HG03159 (cell line): ENCODE measurements at regions not wholly inside any gene's neighbourhood (a gene's known extent, or its start where the extent isn't known, plus 50 kb on each side); places are given as distances from the start of the nearest gene placed in this dataset.
"Not testable (repeated sequence)": the region's sequence is repeated elsewhere in the genome, so short reads cannot be mapped to it uniquely, and the experiment has no call there.

Source experiments
- ATAC-seq: cut with Tn5 transposase; IDR thresholded peaks from one replicate; pipeline ENCODE4 v1.9.1; 2021; ENCODE audit warnings: mild to moderate bottlenecking, moderate library complexity; ENCODE audit not compliant: unreplicated experiment

DNA sequence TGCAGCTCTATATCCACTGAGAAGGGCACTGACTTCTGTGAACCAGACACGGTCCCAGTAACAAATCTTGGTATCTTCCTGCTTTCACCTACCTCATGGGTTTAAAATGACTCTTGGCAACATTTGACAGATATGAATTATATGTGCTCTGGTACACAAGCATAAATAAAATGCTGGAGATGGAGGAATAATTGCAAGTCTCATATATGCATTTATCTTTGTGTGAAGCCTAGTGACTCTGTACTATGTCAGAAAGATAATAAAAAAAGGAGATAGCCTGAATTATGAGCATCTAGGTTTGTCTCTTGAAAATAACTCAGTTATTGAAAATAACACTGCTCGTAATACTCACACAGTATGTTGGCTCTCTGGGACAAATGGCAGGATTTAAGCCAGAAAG is 167.1 kb upstream of the CRBN start:
- ATAC-seq, result no peak

DNA sequence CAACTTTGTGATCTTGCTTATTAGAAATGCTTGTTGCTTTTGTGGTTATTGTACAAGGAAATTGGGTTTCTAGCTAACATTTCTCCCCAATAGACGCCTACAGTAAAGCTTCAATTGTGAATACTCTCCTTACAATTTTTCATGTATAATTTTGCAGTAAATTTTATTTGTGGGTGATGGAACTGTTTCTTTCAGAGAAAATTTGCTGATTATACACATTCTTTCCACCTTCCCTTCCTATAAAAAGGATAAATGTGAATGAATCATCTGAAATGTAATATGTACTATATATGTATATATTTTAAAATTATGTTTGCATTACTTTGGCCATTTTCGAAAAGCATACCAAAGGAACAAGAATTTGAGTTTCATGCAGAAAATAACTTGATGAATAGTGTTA is 162.7 kb upstream of the CRBN start:
- no peak for ATAC-seq

DNA sequence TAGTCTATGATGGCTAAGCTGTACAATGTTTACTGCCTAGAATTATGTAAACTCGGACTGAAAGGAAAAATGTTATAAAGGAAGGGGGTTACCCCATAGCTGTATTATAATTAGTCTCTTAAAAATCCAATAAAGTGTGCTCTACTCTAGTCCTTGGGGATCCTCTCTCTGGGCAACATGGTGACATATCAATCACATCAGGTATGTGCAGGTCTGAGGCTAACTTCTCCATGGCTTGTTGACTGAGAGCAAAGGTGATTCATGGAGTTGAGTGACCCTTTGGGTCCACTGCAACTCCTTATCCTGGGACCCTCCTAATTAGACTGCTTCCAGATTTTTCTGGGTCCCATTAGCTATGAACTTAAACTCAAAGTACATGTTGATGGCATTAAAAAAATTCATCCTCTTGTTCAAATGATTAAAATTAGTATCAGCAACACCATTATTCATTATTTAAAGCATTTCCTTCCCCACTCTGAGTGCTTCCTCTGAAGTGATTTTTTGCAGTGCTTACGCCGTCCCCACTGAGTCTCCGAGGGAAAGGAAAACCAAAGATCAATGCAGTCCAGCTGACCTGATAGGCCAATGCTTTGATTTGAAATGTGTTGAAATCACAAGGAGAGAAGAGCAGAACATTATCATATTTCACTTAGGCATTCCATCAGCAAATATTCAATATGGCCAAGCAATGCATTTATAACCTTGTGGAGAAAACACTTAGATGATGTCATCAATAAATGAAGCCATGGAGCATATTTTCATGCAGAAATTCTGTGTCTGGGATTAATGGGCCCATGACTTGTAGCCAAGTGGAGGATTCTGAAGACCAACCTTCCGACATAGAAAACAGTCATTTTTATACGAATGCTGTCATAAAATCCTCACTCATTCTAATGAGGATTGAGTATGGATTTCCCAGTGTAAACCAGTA is 161.7 kb upstream of the CRBN start:
- ATAC-seq, result no peak

DNA sequence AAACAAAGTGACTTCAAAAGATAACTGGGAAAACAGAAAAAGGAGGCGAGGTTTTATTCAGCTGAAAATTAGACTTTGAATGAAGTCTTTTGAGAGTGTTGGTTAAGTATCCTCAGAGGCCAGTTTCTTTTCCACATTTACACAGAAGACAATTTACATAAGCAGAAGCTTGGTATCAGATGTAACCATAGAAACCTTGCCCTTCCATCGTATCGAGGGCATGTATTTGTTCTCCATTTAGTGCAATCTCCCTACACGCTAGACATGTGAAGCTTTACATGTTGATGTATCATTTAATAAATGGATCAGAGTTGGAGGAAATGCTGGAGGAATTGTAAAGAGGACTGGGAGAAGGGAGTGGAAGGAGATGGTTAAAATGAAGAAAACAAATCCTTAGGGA is 161.0 kb upstream of the CRBN start:
- ATAC-seq, result no peak

DNA sequence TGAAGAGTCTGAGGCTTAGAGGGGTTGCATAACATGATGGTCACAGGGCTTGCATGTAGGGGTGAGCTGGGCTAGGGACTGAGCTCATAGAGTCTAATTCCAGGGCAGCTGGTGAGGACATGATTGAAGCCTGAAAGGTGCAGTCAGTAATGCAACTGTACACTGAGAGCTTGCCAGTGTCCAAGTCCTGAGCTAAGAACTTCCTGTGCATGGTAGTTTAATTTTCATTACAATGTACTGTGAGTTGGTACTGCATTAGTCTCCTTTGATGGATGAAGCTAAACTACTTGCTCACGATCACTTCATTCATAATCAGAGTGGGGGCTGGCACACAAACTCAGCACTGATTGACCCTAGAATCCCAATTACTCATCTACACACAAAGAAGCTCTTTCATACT is 156.4 kb upstream of the CRBN start:
- ATAC-seq, result no peak

DNA sequence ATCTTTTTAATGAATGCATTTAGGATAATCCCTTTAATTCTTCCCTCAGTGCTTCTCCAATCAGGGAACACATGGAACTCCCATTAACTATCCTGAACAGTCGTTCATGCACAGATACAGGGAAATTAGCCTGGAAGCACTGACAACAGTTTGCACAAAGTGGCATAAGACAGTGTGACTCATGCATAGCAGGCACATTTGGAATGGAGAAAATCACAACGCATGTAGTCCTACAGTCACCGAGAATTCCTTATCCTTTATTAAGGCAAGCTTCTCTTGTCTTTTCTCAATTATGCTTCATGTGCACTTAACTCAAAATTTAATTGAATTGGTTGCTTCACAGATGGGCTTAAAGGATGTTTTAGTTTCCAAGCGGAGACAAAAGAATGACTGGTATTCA is 155.0 kb upstream of the CRBN start:
- no peak for ATAC-seq

DNA sequence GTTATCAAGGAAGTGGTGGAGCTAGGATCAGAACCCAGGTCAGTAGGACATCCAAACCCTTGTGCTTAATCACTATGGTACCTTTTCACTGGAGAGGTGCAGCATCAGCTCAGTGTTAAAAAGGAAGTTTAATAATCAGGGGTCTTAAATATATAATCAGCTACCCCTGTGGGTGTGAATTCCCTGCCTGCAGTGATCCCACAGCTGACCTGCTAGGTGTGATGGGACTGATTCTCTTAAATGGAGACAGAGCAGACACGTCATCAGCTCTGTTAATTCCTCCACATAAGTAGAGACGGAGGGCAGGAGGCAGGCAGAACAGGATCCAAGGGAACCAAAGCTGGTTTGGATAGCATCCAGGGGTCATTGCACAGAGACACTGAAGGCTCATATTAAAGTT is 154.1 kb upstream of the CRBN start:
- ATAC-seq, result no peak

DNA sequence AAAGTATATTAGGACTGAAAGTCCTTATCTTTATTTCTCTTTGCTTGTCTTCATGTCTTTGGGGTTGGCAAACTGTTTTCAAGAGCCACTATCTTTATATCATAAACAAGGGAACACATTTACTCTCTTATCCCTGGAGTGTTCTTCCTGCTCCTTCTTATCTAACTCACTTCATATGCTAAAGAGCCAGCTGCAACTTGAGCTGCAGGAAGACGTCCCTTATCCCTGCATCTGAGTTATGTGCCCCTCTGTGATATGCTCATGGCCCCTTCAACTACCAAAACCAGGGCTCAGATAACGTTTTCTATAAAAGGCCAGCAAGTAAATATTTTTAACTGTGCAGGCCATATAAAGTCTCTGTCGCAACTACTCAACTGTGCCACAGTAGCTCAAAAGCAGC is 137.0 kb upstream of the CRBN start:
- ATAC-seq, result no peak

DNA sequence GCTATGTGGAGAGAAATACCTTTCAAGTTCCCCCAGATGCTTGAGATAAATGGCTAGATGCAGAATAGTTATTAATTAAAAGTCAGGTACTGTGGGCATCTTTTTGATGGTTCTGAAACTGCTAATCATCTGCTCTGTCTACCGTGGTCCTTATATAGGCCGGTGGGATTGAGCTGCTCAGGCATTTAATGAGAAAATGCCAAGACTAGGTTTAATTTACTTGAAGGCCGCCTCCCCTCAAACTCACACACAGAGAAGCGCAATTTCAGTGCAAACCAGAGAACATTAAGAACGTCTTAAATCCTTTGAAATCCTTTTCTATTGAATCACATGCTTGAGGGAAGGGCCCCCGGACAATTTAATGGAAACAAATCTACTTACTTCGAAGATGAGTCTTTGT is 136.4 kb upstream of the CRBN start:
- ATAC-seq, result no peak

DNA sequence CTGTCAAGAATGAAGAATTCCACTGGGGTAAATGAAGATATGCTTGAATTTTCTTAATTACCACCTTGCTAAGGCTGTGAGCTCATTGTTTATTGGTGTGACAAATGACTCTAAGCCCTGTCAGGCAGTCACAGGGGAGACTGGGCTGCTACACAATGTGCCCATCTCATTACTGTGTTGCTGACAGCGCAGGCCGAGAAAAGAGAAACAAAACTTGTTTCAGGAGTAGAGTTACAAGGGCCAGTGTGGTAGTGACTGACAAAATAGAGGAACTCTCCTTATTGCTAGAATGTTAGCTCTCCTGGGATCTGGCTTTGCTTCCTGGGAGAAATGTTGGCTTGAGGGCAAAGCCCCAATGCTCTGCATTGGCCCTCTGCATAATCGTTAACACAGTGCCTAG is 130.4 kb upstream of the CRBN start:
- no peak for ATAC-seq

DNA sequence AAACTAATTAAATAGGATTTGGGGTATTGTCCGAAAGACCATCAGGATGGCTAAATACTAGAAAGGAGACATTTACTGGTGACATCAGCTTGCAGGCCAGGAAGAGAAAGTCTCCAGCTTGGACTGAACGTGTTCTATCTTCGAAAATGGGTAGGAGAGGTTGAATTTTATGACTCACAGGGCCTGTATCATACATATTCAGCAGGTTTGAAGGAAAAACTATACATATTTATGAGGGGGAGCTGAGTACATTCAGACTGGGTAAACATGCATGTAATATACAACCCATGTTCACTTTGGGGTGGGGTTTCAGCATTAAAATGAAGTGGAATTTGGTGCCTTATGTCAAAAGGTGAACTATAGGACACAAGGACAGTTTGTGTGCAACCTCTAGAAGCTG is 129.3 kb upstream of the CRBN start:
- no peak for ATAC-seq

DNA sequence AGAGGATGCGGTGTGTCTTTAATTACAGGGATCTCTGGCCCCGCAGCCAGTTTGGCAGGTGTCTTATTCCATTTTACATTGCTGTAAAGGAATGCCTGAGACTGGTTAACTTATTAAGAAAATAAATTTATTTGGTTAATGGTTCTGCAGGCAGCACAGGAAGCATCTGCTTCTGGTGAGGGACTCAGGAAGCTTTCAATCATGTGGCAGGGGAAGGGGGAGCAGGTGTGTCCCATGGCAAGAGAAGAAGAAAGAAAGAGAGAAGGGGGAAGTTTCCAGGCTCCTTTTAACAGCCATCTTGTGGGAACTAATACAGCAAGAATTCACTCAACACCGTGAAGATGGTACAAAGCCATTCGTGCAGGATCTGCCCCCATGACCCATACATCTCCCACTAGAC is 128.0 kb upstream of the CRBN start:
- ATAC-seq, result no peak

DNA sequence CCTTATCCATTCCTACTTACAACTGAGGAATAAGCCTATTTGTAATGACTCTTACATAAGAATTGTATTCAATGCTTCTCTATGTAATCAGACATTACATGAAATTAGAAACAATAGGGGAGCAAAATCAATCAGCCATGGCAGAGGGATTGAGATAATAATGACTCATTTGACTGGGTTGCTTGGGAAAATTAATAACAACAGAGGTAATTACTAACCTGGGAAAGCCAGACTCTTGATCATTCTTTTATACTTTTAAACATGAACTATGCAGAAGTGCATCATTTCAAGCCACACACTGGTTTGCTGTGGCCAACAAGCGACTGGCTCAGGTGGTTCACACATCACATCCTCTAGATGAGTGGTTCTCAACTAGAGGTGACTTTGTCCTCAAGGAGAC is 126.3 kb upstream of the CRBN start:
- ATAC-seq, result no peak

DNA sequence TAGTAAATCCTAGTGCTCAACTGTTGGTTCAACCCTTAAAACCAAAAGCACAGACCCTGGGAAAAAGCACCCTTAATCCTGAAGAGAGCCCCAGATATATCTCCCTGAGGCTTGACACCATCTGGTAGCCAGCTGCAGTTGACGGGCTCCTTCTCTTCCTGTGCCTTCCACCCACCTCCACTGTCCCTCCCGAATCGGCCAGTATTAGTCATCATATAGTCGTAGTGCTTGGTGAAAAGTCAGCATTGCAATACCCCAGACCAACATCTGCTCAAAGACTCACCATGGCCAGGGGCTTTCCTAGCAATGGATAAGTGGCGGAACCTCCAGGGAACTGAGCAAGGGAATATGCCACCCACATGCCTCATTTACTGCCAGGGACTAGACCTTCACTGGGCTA is 125.6 kb upstream of the CRBN start:
- no peak for ATAC-seq

DNA sequence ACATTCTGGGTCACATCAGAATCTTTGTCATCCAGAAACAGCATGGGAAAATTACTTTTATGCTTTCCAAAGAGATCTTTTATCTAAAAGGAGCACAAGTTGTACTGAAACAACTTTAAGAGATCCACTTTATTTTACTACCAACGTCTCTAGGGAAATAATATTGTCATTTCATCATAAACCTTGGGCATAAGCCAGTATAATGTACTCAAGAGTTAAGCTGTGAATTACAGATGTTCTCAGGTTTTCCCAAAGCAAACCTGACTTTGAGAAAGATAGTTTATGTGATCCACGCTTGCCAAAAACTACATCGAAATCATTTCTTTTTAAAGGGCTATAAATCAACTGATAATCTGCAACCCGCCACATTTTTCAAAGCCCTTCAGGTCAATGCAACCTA is 124.1 kb upstream of the CRBN start:
- no peak for ATAC-seq

DNA sequence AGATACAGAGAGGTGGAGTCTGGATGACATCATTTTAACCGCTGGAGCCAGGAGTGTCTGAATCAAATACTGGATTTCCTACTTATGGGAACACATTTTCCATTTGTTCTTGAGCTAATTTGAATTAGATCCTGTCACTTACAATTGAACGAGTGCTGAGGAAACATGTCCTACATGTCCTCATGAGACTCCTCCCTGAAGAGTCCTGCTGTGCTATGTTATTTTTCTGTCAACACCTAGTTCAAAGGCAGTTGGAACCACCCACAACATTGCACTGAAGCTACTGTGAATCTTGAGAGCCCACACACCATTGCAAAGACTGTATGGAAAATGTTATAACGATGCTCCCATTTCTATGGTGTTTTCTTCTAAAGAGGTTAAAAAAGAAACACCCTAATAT is 123.5 kb upstream of the CRBN start:
- ATAC-seq, result no peak

DNA sequence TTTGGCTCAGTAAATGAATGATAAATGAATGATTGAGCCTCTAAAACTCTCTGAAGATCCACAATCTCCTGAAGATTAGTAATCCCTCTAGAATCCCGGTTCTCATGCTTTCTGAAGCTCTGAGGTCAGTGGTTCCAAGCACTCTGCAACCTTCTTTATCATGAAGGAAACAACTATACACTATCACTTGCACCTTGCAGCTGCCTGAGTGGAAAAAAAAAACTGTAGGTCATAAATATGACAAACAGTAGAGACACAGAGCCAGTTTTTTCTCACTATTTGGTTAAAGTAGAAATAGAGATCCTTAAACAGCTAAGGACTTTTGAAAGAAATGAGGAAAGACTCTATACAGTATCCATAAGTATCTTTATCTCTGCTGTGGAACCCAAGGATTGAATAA is 122.0 kb upstream of the CRBN start:
- no peak for ATAC-seq

DNA sequence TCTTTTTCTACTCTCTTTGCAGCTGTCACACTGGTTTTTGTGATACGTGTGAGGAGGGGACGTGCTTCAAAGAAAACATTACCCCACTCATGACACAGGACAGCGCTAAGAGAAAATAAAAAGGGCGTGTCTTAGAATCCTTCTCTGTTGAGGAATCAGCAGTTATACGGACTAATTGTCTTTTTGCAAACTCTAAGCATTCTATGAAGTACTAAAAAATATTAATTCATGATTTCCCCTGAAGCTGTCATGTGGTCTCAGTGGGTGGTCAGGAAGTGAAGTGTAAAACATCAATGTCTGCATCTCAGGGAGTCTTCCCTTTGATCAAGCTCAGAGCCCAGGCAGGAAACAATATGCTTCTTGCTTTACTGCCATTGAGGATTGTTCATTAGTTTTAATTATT is 117.5 kb upstream of the CRBN start:
- no peak for ATAC-seq

DNA sequence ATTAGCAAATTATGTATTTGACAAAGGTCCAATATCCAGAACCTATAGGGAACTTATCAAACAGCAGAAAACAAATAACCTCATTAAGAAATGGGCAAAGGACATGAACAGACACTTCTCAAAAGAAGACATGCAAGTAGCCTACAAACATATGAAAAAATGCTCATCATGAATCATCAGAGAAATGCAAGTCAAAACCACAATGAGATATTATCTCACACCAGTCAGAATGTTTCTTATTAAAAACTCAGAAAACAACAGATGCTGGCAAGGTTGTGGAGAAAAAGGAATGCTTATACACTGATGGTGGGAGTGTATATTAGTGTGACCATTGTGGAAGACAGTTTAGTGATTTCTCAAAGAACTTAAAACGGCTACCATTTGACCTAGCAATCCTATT is 116.1 kb upstream of the CRBN start:
- ATAC-seq, result no peak

DNA sequence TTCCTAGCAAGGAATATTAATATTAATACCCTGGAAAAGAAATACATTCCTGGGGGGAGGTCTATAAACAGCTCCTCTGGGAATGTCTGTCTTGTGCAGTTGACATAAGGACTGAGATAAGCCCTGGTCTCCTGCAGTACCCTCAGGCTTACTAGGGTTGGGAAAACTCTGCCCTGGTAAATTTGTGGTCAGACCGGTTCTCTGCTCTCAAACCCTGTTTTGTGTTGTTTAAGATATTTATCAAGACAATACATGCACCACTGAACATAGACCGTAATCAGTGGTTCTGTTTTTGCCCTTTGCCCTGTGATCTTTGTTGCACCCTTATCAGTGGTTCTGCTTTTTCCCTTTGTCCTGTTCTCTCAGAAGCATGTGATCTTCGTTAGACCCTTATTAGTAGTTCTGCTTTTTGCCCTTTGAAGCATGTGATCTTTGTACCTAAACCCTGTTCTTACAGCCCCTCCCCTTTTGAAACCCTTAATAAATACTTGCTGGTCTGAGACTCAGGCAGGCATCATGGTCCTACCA is 112.3 kb upstream of the CRBN start:
- not testable (repeated sequence) for ATAC-seq

DNA sequence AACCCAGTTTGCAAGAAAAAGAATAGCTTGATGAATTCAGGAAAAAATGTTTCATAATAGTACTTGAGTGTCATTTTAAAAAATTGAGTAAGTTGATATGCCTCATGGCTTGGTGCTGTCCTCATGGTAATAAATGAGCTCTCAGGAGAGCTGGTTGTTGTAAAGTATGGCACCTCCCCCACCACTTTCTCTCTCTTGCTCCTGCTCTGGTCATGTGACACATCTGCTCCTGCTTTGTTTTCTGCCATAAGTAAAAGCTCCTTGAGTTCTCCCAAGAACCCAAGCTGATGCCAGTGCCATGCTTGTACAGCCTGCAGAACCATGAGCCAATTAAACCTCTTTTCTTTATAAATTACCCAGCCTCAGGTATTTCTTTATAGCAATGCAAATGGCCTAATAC is 108.8 kb upstream of the CRBN start:
- ATAC-seq, result no peak

DNA sequence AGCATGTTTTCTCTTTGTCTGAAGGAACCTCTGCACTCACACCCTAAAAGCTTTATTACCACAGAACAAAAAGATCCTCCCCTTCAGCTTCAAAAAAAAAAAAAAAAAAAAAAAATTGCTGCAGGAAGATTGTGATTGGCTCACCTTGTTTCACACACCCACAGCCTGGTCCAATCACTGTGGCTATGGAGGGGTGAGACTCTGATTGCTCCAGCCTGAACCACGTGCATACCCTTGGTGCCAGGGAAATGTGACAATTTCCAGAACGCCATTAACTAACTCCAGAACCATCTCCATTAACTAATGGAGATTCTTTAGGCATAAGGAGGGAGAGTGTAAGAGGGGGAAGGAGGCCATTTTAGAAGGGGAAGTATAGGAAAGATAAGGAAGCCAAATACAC is 106.5 kb upstream of the CRBN start:
- ATAC-seq, result no peak

DNA sequence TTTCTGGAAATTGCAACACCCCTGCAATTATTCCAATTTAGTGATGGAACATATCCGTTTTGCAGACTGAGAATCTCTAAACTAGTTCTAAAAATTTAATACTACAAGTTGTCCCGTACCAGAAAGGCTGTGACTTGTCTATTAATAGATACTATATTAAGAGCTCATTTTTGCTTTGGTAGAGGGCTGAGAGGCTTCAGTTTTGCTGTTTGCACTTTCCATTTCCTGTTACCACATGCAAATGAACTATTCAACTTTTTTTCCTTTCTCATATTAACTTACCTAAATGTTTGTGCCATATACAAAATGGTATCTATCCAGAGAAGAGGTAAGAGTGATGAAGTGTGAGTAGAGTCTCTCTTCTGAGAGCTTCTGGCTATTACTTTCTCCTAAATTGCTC is 101.5 kb upstream of the CRBN start:
- peak; percentile 79 for ATAC-seq
